IMR-90 (cell line): ENCODE measurements at regions not wholly inside any gene's neighbourhood (a gene's known extent, or its start where the extent isn't known, plus 50 kb on each side); places are given as distances from the start of the nearest gene placed in this dataset.

Source experiments
- ATAC-seq: fragments of 200-7000 bp; cut with Tn5 transposase; 2 replicates; pipeline ENCODE4 v1.9.1; 2020; ENCODE audit warnings: low read depth, mild to moderate bottlenecking, moderate library complexity
- BruUV-seq: library from RNA; stranded (reverse); fragments of 400-500 nt; replicated peaks from 2 replicates; lab custom pipeline; 2021; lab: Mats Ljungman, UMichigan
- CTCF ChIA-PET: fragments of 300-600 bp; formaldehyde crosslinking; extraction: SDS; loops from one replicate; lab custom pipeline; 2021; ENCODE audit warnings: antibody characterized with exemption; lab: Yijun Ruan, JAX
- POLR2A ChIA-PET: fragments of 300-600 bp; sonication (Branson Sonifier 250); formaldehyde crosslinking; loops from one replicate; lab custom pipeline; 2022; ENCODE audit warnings: antibody characterized with exemption; ENCODE audit not compliant: unreplicated experiment; lab: Charles Lee
- DNase-seq: peaks from one replicate; pipeline ENCODE4 v3.0.0; 2013
- H2AFZ ChIP-seq: replicated peaks from 2 replicates; pipeline ENCODE3; 2013; ENCODE audit warnings: low read length, mild to moderate bottlenecking; ENCODE audit not compliant: poor library complexity
- H2AK5ac ChIP-seq: 2 replicates; pipeline ENCODE4 v1.6.1; 2013; ENCODE audit warnings: low read depth, low read length, inconsistent platforms
- H2AK9ac ChIP-seq: replicated peaks from 2 replicates; pipeline ENCODE3; 2013; ENCODE audit warnings: mild to moderate bottlenecking, low read depth, low read length, moderate library complexity; ENCODE audit not compliant: poor library complexity
- H2BK120ac ChIP-seq: 2 replicates; pipeline ENCODE4 v1.6.1; 2013; ENCODE audit warnings: low read depth, low read length, inconsistent platforms
- H2BK15ac ChIP-seq: 3 replicates; pipeline ENCODE4 v1.6.1; 2013; ENCODE audit warnings: low read depth, low read length, inconsistent platforms
- H2BK20ac ChIP-seq: 2 replicates; pipeline ENCODE4 v1.6.1; 2013; ENCODE audit warnings: low read depth, mild to moderate bottlenecking, inconsistent platforms, low read length, moderate library complexity
- H2BK5ac ChIP-seq: 2 replicates; pipeline ENCODE4 v1.6.1; 2013; ENCODE audit warnings: mild to moderate bottlenecking, low read depth, low read length, inconsistent platforms; ENCODE audit not compliant: poor library complexity, severe bottlenecking
- H3K14ac ChIP-seq: replicated peaks from 2 replicates; pipeline ENCODE4 v1.6.1; 2013; ENCODE audit warnings: low read depth, low read length, inconsistent platforms
- H3K18ac ChIP-seq: 2 replicates; pipeline ENCODE4 v1.6.1; 2013; ENCODE audit warnings: low read depth, low read length, control low read depth
- H3K23ac ChIP-seq: 2 replicates; pipeline ENCODE4 v1.6.1; 2013; ENCODE audit warnings: low read depth, low read length, inconsistent platforms
- H3K27ac ChIP-seq: 2 replicates; pipeline ENCODE4 v1.5.1; 2013; ENCODE audit warnings: mild to moderate bottlenecking, control low read depth, low read length; ENCODE audit not compliant: insufficient read depth
- H3K27me3 ChIP-seq: 2 replicates; pipeline ENCODE4 v1.6.1; 2013; ENCODE audit warnings: low read length; ENCODE audit not compliant: control insufficient read depth, insufficient read depth
- H3K36me3 ChIP-seq: 2 replicates; pipeline ENCODE4 v1.6.1; 2013; ENCODE audit warnings: low read length, mixed read lengths; ENCODE audit not compliant: control insufficient read depth, insufficient read depth
- H3K4ac ChIP-seq: 2 replicates; pipeline ENCODE4 v1.6.1; 2013; ENCODE audit warnings: low read depth, low read length, inconsistent platforms
- H3K4me1 ChIP-seq: 2 replicates; pipeline ENCODE4 v1.6.1; 2013; ENCODE audit warnings: low read length, mixed read lengths; ENCODE audit not compliant: control insufficient read depth, insufficient read depth
- H3K4me2 ChIP-seq: 2 replicates; pipeline ENCODE4 v1.6.1; 2013; ENCODE audit warnings: low read depth, mild to moderate bottlenecking, control low read depth, low read length, moderate library complexity
- H3K4me3 ChIP-seq: 2 replicates; pipeline ENCODE4 v1.5.1; 2013; ENCODE audit warnings: low read depth, mild to moderate bottlenecking, control low read depth, low read length, moderate library complexity; ENCODE audit not compliant: insufficient read depth
- H3K56ac ChIP-seq: 2 replicates; pipeline ENCODE4 v1.6.1; 2013; ENCODE audit warnings: low read length, inconsistent platforms; ENCODE audit not compliant: insufficient read depth; ENCODE audit errors: extremely low read depth
- H3K79me1 ChIP-seq, 2 experiments: 2 replicates each; pipeline ENCODE4 v1.6.1; 2013; ENCODE audit warnings: low read length in 2 of 2, inconsistent platforms in 1 of 2, low read depth in 1 of 2
- H3K9ac ChIP-seq: 2 replicates; pipeline ENCODE4 v1.6.1; 2013; ENCODE audit warnings: low read depth, low read length, control low read depth
- H3K9me1 ChIP-seq: 2 replicates; pipeline ENCODE4 v1.6.1; 2013; ENCODE audit warnings: low read length, inconsistent platforms; ENCODE audit not compliant: insufficient read depth
- H3K9me3 ChIP-seq: 2 replicates; pipeline ENCODE4 v1.6.1; 2013; ENCODE audit warnings: low read length; ENCODE audit not compliant: control insufficient read depth, insufficient read depth
- H4K20me1 ChIP-seq: 2 replicates; pipeline ENCODE4 v1.6.1; 2013; ENCODE audit warnings: low read length, inconsistent platforms; ENCODE audit not compliant: insufficient read depth
- H4K5ac ChIP-seq: 2 replicates; pipeline ENCODE4 v1.6.1; 2013; ENCODE audit warnings: mild to moderate bottlenecking, low read depth, low read length, control low read depth
- H4K8ac ChIP-seq, 2 experiments: 2 replicates each; pipeline ENCODE4 v1.6.1; 2013; ENCODE audit warnings: low read depth in 2 of 2, low read length in 2 of 2, control low read depth in 1 of 2, inconsistent platforms in 1 of 2
- H4K91ac ChIP-seq: 2 replicates; pipeline ENCODE4 v1.6.1; 2013; ENCODE audit warnings: low read depth, low read length, inconsistent platforms; ENCODE audit not compliant: insufficient read depth
- BHLHE40 ChIP-seq: fragments of 150-350 bp; IDR thresholded peaks from 2 replicates; pipeline ENCODE4 v1.6.1; 2016; ENCODE audit warnings: mild to moderate bottlenecking, low read depth, low read length
- CHD1 ChIP-seq: IDR thresholded peaks from 2 replicates; pipeline ENCODE4 v1.6.1; 2012; ENCODE audit warnings: low read depth, low read length, improper control_type of control experiment
- CTCF ChIP-seq: conservative IDR thresholded peaks from 2 replicates; pipeline ENCODE4 v1.5.1; 2012; ENCODE audit warnings: mild to moderate bottlenecking, low read depth, low read length, improper control_type of control experiment
- FOS ChIP-seq: fragments of 150-350 bp; IDR thresholded peaks from 2 replicates; pipeline ENCODE4 v1.6.1; 2016; ENCODE audit warnings: low read depth, low read length
- MXI1 ChIP-seq: IDR thresholded peaks from 2 replicates; pipeline ENCODE4 v1.6.1; 2012; ENCODE audit warnings: low read depth, mild to moderate bottlenecking, low read length, moderate library complexity, borderline replicate concordance
- NFE2L2 ChIP-seq: fragments of 150-350 bp; IDR thresholded peaks from 2 replicates; pipeline ENCODE4 v1.6.1; 2016; ENCODE audit warnings: low read depth, mild to moderate bottlenecking, low read length
- WGBS, 2 experiments: methylation state at CpG; one replicate each; pipeline versions ENCODE4 v1.1.5 to v1.1.7; 2013; ENCODE audit warnings: missing lambda C conversion rate in 2 of 2; ENCODE audit not compliant: insufficient read length in 1 of 2; ENCODE audit errors: extremely low coverage in 2 of 2; 5-methylcytosine and 5-hydroxymethylcytosine counted together
- dilution Hi-C: fragments of 300-500 bp; cut with HindIII; formaldehyde crosslinking; loops from one replicate; pipeline ENCODE4 v1.14.3; 2018; ENCODE audit warnings: low sequenced_read_pairs; ENCODE audit not compliant: unreplicated experiment
- in situ Hi-C: fragments of 300-500 bp; cut with MboI; formaldehyde crosslinking; loops from 3 replicates; pipeline ENCODE4 v1.14.3; 2019; ENCODE audit warnings: low sequenced_read_pairs, inconsistent platforms, mixed read lengths
- intact Hi-C: fragments of 100-400 bp; cut with micrococcal nuclease; formaldehyde crosslinking; loops from 2 replicates; pipeline ENCODE4 v1.10.0; 2022

- no peak overlapping the region for H3K18ac ChIP-seq
- no peak overlapping the region for H3K23ac ChIP-seq
- H4K20me1 ChIP-seq = no peaks in the 10 kb centered on the region
- no peak overlapping the region for H2BK15ac ChIP-seq
- DNase-seq (no peak), ATAC-seq (no peak)
- no peak overlapping the region for H4K8ac ChIP-seq
- no peak overlapping the region for H2AFZ ChIP-seq
- H3K14ac ChIP-seq = no peak overlapping the region
- H3K9me1 ChIP-seq = 0 out of 2 replicates have a peak, but pooled peaks cover 2% of the 10 kb centered on the region
- H3K4me1 ChIP-seq = no peaks in the 10 kb centered on the region
- no peak overlapping the region for H2AK5ac ChIP-seq
- no peaks in the 10 kb centered on the region for H3K9me3 ChIP-seq
- TF ChIP-seq BHLHE40 (no peak), CHD1 (no peak), FOS (no peak), CTCF (no peak), MXI1 (no peak), NFE2L2 (no peak)
- H3K9ac ChIP-seq = no peak overlapping the region
- no peaks in the 10 kb centered on the region for H3K27me3 ChIP-seq
- WGBS, 2 experiments = 100% methylated on average over 1 of the region's 2 CpGs; no CpG with 5 or more reads in 1 of the 2 experiments
- H3K79me1 ChIP-seq = 0 out of 4 replicates have a peak, but pooled peaks cover 0 to 2% of the 10 kb centered on the region in 2 experiments
- no peak overlapping the region for H3K4me2 ChIP-seq
- no peak overlapping the region for H3K4me3 ChIP-seq
- H4K91ac ChIP-seq = no peak overlapping the region
- peaks cover 9% of the 10 kb centered on the region for H3K36me3 ChIP-seq
- H2AK9ac ChIP-seq = no peak overlapping the region
- no peak overlapping the region for H4K5ac ChIP-seq
- in situ Hi-C loops (no loop called here), intact Hi-C loops (no loop called here), dilution Hi-C loops (no loop called here)
- no peak overlapping the region for H2BK5ac ChIP-seq
- BruUV-seq = no TSS peak
- no peak overlapping the region for H2BK20ac ChIP-seq
- CTCF ChIA-PET = no interaction called here
- POLR2A ChIA-PET = no interaction called here
- H2BK120ac ChIP-seq = no peak overlapping the region
- no peak overlapping the region for H3K4ac ChIP-seq
- no peak overlapping the region for H3K56ac ChIP-seq
- no peak overlapping the region for H3K27ac ChIP-seq
These were observed 58.7 kb upstream of the MTHFD1L start for GRCh38 chr6:150806790-150807189.
